ENCODE measurements at regions not wholly inside any gene's neighbourhood (a gene's known extent, or its start where the extent isn't known, plus 50 kb on each side); places are given as distances from the start of the nearest gene placed in this dataset.

- Histone ChIP-seq H4K20me1 (replicated peaks; ENCODE audit: insufficient read depth) (no peaks in the 10 kb centered on the region), H3K27ac (ENCODE audit: low read depth) (no peak overlapping the region), H3K27me3 (ENCODE audit: insufficient read depth) (no peaks in the 10 kb centered on the region), H3K4me1 (ENCODE audit: insufficient read depth) (no peaks in the 10 kb centered on the region), H2AFZ (no peak overlapping the region), H3K79me2 (replicated peaks; ENCODE audit: insufficient read depth) (no peaks in the 10 kb centered on the region), H3K4me2 (no peak overlapping the region), H3K36me3 (ENCODE audit: insufficient read depth) (no peaks in the 10 kb centered on the region), H3K9me2 (ENCODE audit: insufficient read depth) (no peaks in the 10 kb centered on the region), H3F3A (replicated peaks; ENCODE audit: low read depth) (no peaks in the 10 kb centered on the region), H3K4me3 (no peak overlapping the region)
- no peak overlapping the region for H3K4me3 Mint-ChIP-seq
- DNase-seq (ENCODE audit: low spot score) (peak; percentile 42), ATAC-seq (peak; percentile 31; the same call in 2 of the 3 replicates)
- TF ChIP-seq ETS1 (IDR thresholded peaks at IDR 0.05) (no peak), JUNB (IDR thresholded peaks at IDR 0.05; ENCODE audit: unreplicated experiment) (no peak), CTCF (conservative IDR thresholded peaks at IDR 0.05; ENCODE audit: low read depth in 2 of 2) (peak in 1 of 2 experiments; percentile 14; a peak in 2 of 4 replicates), ZNF114 (CRISPR knock-in tag; IDR thresholded peaks at IDR 0.05) (no peak), ZNF331 (CRISPR knock-in tag; IDR thresholded peaks at IDR 0.05; ENCODE audit: low read depth) (no peak), ZNF462 (CRISPR knock-in tag; IDR thresholded peaks at IDR 0.05) (no peak), EZH2phosphoT487 (IDR thresholded peaks at IDR 0.05; ENCODE audit: unreplicated experiment) (no peak)
- no peaks in the 10 kb centered on the region for H3K4me1 Mint-ChIP-seq
- H3K36me3 Mint-ChIP-seq (ENCODE audit: low read depth) = no peaks in the 10 kb centered on the region
- H3K9me3 Mint-ChIP-seq = no peaks in the 10 kb centered on the region
- H3K27me3 Mint-ChIP-seq (ENCODE audit: insufficient read depth, low read depth, poor library complexity) = peaks cover 3% of the 10 kb centered on the region
- H3K27ac Mint-ChIP-seq = no peak overlapping the region
Measured at GRCh38 chr9:90274725-90275124, 367.9 kb downstream of the DIRAS2 start.

Measured in GM23338 (cell line).